Adrenal gland (tissue), 9 donors: ENCODE measurements at regions not wholly inside any gene's neighbourhood (a gene's known extent, or its start where the extent isn't known, plus 50 kb on each side); places are given as distances from the start of the nearest gene placed in this dataset.

Experiments used
- DNase-seq, 7 donors: peaks; one replicate each; pipeline ENCODE4 v3.0.0-alpha.2; 2019 to 2020
- H3K27ac ChIP-seq, 5 donors: fragments of 200-600 bp; sonication (generic) in 4 of 5; 1 replicate in 3 of 5; 2 replicates in 2 of 5; pipeline versions ENCODE4 v1.5.1 to v1.8.0; 2016 to 2020; ENCODE audit warnings: mild to moderate bottlenecking in 1 of 5
- H3K27me3 ChIP-seq: fragments of 200-600 bp; 2 replicates; pipeline ENCODE4 v1.8.0; 2021
- H3K36me3 ChIP-seq, 2 donors: fragments of 200-600 bp; replicated peaks in 1 of 2; 1 replicate in 1 of 2; 2 replicates in 1 of 2; pipeline versions ENCODE4 v1.5.1 to v1.8.0; 2018 to 2022
- H3K4me1 ChIP-seq, 2 donors: fragments of 200-600 bp; replicated peaks in 1 of 2; 1 replicate in 1 of 2; 2 replicates in 1 of 2; pipeline versions ENCODE4 v1.5.1 to v1.8.0; 2018 to 2021
- H3K4me3 ChIP-seq, 4 donors: fragments of 200-600 bp; sonication (generic) in 3 of 4; one replicate each; pipeline ENCODE4 v1.5.1; 2016 to 2018
- H3K9me3 ChIP-seq, 3 donors: fragments of 200-600 bp; sonication (generic) in 1 of 3; replicated peaks in 1 of 3; 1 replicate in 2 of 3; 2 replicates in 1 of 3; pipeline versions ENCODE4 v1.5.1 to v1.8.0; 2016 to 2021
- CTCF ChIP-seq, 6 experiments: fragments of 450-650 bp in 4 of 6; fragments of 200-600 bp in 2 of 6; sonication (generic) in 1 of 6; IDR thresholded peaks; 1 replicate in 5 of 6; 2 replicates in 1 of 6; pipeline versions ENCODE4 v1.5.1 to v1.8.0; 2016 to 2021; ENCODE audit warnings: antibody characterized with exemption in 6 of 6, mild to moderate bottlenecking in 2 of 6, moderate library complexity in 1 of 6
- POLR2A ChIP-seq, 2 donors: fragments of 450-650 bp; IDR thresholded peaks; one replicate each; pipeline ENCODE4 v1.6.1; 2017; ENCODE audit warnings: antibody characterized with exemption in 2 of 2, mild to moderate bottlenecking in 2 of 2, moderate library complexity in 1 of 2
- WGBS, 4 donors: extraction: QIAGEN DNeasy Blood & Tissue Kit in 2 of 4; methylation state at CpG; one replicate each; pipeline versions ENCODE4 v1.1.5 to v1.1.7; 2013 to 2017; 5-methylcytosine and 5-hydroxymethylcytosine counted together
- intact Hi-C, 2 donors: fragments of 100-400 bp; cut with DNase I; formaldehyde crosslinking; loops; one replicate each; pipeline versions ENCODE4 v1.14.1 to v1.15.0; 2022 to 2023
- donor health status: healthy with polysubstance abuse.
- donor health status: Bipolar disorder and iron deficiency.
- donor health status: DM: yes; HTN: yes; CAD: no.
- donor health status: DM: no; HTN: no; CAD: no.
- donor health status: DM: no; HTN: no; CAD: no.

- intact Hi-C loops = no loop called here
- no peaks in the 10 kb centered on the region for H3K4me1 ChIP-seq
- H3K9me3 ChIP-seq = no peaks in the 10 kb centered on the region
- H3K27ac ChIP-seq = no peak overlapping the region
- H3K27me3 ChIP-seq = no peaks in the 10 kb centered on the region
- DNase-seq = no peak
- H3K4me3 ChIP-seq = no peak overlapping the region
- TF ChIP-seq CTCF (IDR thresholded peaks at IDR 0.05) = no peak
- TF ChIP-seq POLR2A (IDR thresholded peaks at IDR 0.05) = no peak
- no peaks in the 10 kb centered on the region for H3K36me3 ChIP-seq
- 33 to 67% (median 35%) methylated on average over 6 to 12 of the region's 12 CpGs; no CpG with 5 or more reads in 1 of the 4 donors for WGBS, 4 donors
Observed at GRCh38 chr16:86404678-86405077, 105.6 kb upstream of the FOXF1 start.

GRCh38 chr16:86405319-86405718 lies 105.0 kb upstream of the FOXF1 start:
- no peak overlapping the region for H3K4me3 ChIP-seq
- DNase-seq = no peak
- no peak for TF ChIP-seq POLR2A (IDR thresholded peaks at IDR 0.05)
- no peak for TF ChIP-seq CTCF (IDR thresholded peaks at IDR 0.05)
- no peaks in the 10 kb centered on the region for H3K9me3 ChIP-seq
- intact Hi-C loops = no loop called here
- 72 to 82% (median 77%) methylated on average over 12 of the region's 12 CpGs for WGBS, 4 donors
- H3K4me1 ChIP-seq = no peaks in the 10 kb centered on the region
- H3K27ac ChIP-seq = no peak overlapping the region
- H3K27me3 ChIP-seq = no peaks in the 10 kb centered on the region
- H3K36me3 ChIP-seq = no peaks in the 10 kb centered on the region

GRCh38 chr16:86406056-86406455 lies 104.3 kb upstream of the FOXF1 start:
- Histone ChIP-seq H3K4me3 (no peak overlapping the region), H3K9me3 (no peaks in the 10 kb centered on the region), H3K27ac (no peak overlapping the region), H3K36me3 (no peaks in the 10 kb centered on the region), H3K4me1 (no peaks in the 10 kb centered on the region), H3K27me3 (no peaks in the 10 kb centered on the region)
- no peak for DNase-seq
- intact Hi-C loops = no loop called here
- WGBS, 4 donors = 78 to 90% (median 83%) methylated on average over 10 of the region's 10 CpGs
- TF ChIP-seq CTCF (IDR thresholded peaks at IDR 0.05) (no peak), POLR2A (IDR thresholded peaks at IDR 0.05) (no peak)

- Histone ChIP-seq H3K27ac (no peak overlapping the region), H3K27me3 (no peaks in the 10 kb centered on the region), H3K4me3 (no peak overlapping the region), H3K4me1 (no peaks in the 10 kb centered on the region), H3K9me3 (no peaks in the 10 kb centered on the region), H3K36me3 (no peaks in the 10 kb centered on the region)
- intact Hi-C loops = no loop called here
- WGBS, 4 donors = 49 to 69% (median 68%) methylated on average over 4 of the region's 4 CpGs
- DNase-seq = no peak
- TF ChIP-seq POLR2A (IDR thresholded peaks at IDR 0.05) (no peak), CTCF (IDR thresholded peaks at IDR 0.05) (no peak)
Observed at GRCh38 chr16:86408685-86409084, 101.6 kb upstream of the FOXF1 start.
